ENCODE measurements at regions not wholly inside any gene's neighbourhood (a gene's known extent, or its start where the extent isn't known, plus 50 kb on each side); places are given as distances from the start of the nearest gene placed in this dataset.

DNA sequence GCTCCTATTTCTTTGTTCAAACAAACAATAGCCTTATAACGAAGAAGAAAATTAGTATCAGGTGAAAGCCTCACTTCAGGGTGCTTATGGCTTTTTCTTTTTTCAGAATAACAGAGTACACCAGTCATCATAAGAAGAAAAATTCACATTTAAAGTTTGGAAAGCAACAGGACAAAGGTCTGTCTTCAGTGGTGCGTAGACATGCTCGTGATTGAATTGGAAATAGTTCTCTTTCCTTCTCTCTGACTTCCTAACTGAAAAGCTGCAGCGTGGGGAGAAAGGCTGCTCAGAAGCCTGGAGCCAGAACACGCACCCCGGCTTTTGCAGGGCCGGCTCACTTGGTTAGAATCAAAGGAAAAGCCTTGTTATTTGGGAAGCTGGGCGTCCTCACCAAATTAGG lies 127.6 kb upstream of the ZNF516 start:
- no peak overlapping the region for H3K9ac ChIP-seq (ENCODE audit: low read length)
- no peak for TF ChIP-seq EZH2 (IDR thresholded peaks at IDR 0.05; ENCODE audit: borderline replicate concordance, low read length)
- TF ChIP-seq, protein P1, sequence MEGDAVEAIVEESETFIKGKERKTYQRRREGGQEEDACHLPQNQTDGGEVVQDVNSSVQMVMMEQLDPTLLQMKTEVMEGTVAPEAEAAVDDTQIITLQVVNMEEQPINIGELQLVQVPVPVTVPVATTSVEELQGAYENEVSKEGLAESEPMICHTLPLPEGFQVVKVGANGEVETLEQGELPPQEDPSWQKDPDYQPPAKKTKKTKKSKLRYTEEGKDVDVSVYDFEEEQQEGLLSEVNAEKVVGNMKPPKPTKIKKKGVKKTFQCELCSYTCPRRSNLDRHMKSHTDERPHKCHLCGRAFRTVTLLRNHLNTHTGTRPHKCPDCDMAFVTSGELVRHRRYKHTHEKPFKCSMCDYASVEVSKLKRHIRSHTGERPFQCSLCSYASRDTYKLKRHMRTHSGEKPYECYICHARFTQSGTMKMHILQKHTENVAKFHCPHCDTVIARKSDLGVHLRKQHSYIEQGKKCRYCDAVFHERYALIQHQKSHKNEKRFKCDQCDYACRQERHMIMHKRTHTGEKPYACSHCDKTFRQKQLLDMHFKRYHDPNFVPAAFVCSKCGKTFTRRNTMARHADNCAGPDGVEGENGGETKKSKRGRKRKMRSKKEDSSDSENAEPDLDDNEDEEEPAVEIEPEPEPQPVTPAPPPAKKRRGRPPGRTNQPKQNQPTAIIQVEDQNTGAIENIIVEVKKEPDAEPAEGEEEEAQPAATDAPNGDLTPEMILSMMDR (IDR thresholded peaks at IDR 0.05; ENCODE audit: low read length) = no peak

DNA sequence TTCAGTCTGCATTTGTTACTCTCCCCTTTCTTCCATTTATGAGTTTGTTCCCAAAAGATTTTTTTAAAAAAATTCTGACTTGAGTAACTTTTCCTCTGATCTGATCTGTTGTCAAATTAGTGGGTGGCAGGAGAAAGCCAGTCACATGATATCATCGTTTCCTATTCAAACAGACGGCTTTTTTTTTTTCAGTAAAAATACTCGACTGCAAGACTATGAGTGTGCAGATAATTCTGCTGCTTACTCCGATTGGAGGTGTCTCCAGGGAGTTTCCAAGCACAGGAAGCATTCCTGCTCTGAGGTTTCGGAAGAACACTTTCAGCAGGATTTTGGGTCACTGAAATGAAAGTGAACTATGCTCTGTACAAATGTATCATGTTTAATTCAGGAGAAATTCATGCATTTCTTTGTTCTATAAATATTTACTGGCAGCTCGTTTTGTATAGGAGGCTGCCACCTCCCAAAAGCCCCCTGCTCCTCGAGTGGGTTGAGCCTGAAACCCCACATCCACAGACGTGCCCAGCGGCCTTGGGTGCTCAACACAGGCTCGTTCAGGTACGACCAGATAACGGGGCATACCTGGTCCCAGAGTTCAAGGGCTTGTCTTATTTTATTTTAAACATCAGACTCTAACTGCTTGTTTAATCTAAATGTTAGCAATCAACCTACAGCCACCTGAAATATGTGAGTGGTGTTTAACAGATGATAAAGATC lies 126.9 kb upstream of the ZNF516 start:
- H3K36me3 ChIP-seq (ENCODE audit: insufficient read depth, low read length) = no peaks in the 10 kb centered on the region
- no peak overlapping the region for H3K27ac ChIP-seq (ENCODE audit: low read depth, low read length, poor library complexity, severe bottlenecking)
- no peaks in the 10 kb centered on the region for H4K20me1 ChIP-seq (ENCODE audit: insufficient read depth, low read length)
- H3K27me3 ChIP-seq (ENCODE audit: insufficient read depth, low read length) = no peaks in the 10 kb centered on the region
- H3K9me3 ChIP-seq (ENCODE audit: low read length) = no peaks in the 10 kb centered on the region
- H3K9ac ChIP-seq (ENCODE audit: low read length) = no peak overlapping the region
- H3F3A ChIP-seq (ENCODE audit: insufficient read depth, low read length) = no peaks in the 10 kb centered on the region
- H3K79me2 ChIP-seq (ENCODE audit: insufficient read depth, low read length) = no peaks in the 10 kb centered on the region
- no peak overlapping the region for H3K4me2 ChIP-seq (ENCODE audit: low read length)
- no peaks in the 10 kb centered on the region for H3K4me1 ChIP-seq (ENCODE audit: insufficient read depth, low read length, severe bottlenecking)
- no peak overlapping the region for H3K4me3 ChIP-seq (ENCODE audit: low read depth, low read length, poor library complexity, severe bottlenecking)
- TF ChIP-seq EZH2 (IDR thresholded peaks at IDR 0.05; ENCODE audit: borderline replicate concordance, low read length) = no peak
- TF ChIP-seq, protein P1 (IDR thresholded peaks at IDR 0.05; ENCODE audit: low read length) = no peak
- no peak overlapping the region for H2AFZ ChIP-seq (ENCODE audit: low read length)
- H3K9me2 ChIP-seq (ENCODE audit: low read depth, low read length) = no peaks in the 10 kb centered on the region

More for the DNA sequence above, 127.6 kb upstream of the ZNF516 start:
- no peaks in the 10 kb centered on the region for H3K36me3 ChIP-seq (ENCODE audit: insufficient read depth, low read length)
- no peak overlapping the region for H3K4me3 ChIP-seq (ENCODE audit: low read depth, low read length, poor library complexity, severe bottlenecking)
- H4K20me1 ChIP-seq (ENCODE audit: insufficient read depth, low read length) = no peaks in the 10 kb centered on the region
- H3K79me2 ChIP-seq (ENCODE audit: insufficient read depth, low read length) = no peaks in the 10 kb centered on the region
- H3K9me2 ChIP-seq (ENCODE audit: low read depth, low read length) = no peaks in the 10 kb centered on the region
- H3K27me3 ChIP-seq (ENCODE audit: insufficient read depth, low read length) = no peaks in the 10 kb centered on the region
- H3K4me2 ChIP-seq (ENCODE audit: low read length) = no peak overlapping the region
- no peaks in the 10 kb centered on the region for H3K4me1 ChIP-seq (ENCODE audit: insufficient read depth, low read length, severe bottlenecking)
- no peak overlapping the region for H3K27ac ChIP-seq (ENCODE audit: low read depth, low read length, poor library complexity, severe bottlenecking)
- H2AFZ ChIP-seq (ENCODE audit: low read length) = no peak overlapping the region
- H3F3A ChIP-seq (ENCODE audit: insufficient read depth, low read length) = no peaks in the 10 kb centered on the region
- H3K9me3 ChIP-seq (ENCODE audit: low read length) = no peaks in the 10 kb centered on the region

DNA sequence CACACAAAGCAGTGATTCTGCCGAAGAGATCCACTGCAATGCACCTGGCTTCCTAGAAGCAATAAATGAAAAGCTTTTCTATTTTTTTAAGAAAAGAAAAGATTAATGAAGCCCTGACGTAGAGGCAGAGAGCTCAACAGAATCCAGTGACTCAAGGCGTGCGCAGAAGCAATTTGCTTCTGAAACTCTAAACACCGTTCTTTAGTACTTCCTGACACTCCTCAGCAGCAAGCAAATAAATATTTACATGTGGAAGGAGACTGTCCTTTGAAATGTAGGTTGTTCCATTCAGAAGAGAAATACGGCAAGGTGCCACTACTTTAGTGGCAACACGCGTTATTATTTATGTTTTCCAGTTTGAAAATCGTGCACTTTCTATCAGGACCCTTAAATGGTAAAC lies 126.2 kb upstream of the ZNF516 start:
- no peaks in the 10 kb centered on the region for H3K4me1 ChIP-seq (ENCODE audit: insufficient read depth, low read length, severe bottlenecking)
- no peaks in the 10 kb centered on the region for H3K79me2 ChIP-seq (ENCODE audit: insufficient read depth, low read length)
- no peaks in the 10 kb centered on the region for H3K9me2 ChIP-seq (ENCODE audit: low read depth, low read length)
- H3K36me3 ChIP-seq (ENCODE audit: insufficient read depth, low read length) = no peaks in the 10 kb centered on the region
- H3K9me3 ChIP-seq (ENCODE audit: low read length) = no peaks in the 10 kb centered on the region
- H3K27me3 ChIP-seq (ENCODE audit: insufficient read depth, low read length) = no peaks in the 10 kb centered on the region
- no peak for TF ChIP-seq EZH2 (IDR thresholded peaks at IDR 0.05; ENCODE audit: borderline replicate concordance, low read length)
- TF ChIP-seq, protein P1 (IDR thresholded peaks at IDR 0.05; ENCODE audit: low read length) = no peak
- H3K9ac ChIP-seq (ENCODE audit: low read length) = no peak overlapping the region
- no peak overlapping the region for H2AFZ ChIP-seq (ENCODE audit: low read length)
- no peak overlapping the region for H3K4me3 ChIP-seq (ENCODE audit: low read depth, low read length, poor library complexity, severe bottlenecking)
- no peak overlapping the region for H3K4me2 ChIP-seq (ENCODE audit: low read length)
- no peak overlapping the region for H3K27ac ChIP-seq (ENCODE audit: low read depth, low read length, poor library complexity, severe bottlenecking)
- no peaks in the 10 kb centered on the region for H3F3A ChIP-seq (ENCODE audit: insufficient read depth, low read length)
- no peaks in the 10 kb centered on the region for H4K20me1 ChIP-seq (ENCODE audit: insufficient read depth, low read length)
